Calu3 (cell line): ENCODE measurements at regions not wholly inside any gene's neighbourhood (a gene's known extent, or its start where the extent isn't known, plus 50 kb on each side); places are given as distances from the start of the nearest gene placed in this dataset.

Experiments
- BruUV-seq: library from RNA; stranded (reverse); fragments of 400-500 nt; replicated peaks from 2 replicates; lab custom pipeline; 2021; lab: Mats Ljungman, UMichigan
- CTCF ChIA-PET: fragments of 300-600 bp; sonication (Branson Sonifier 250); formaldehyde crosslinking; loops from one replicate; lab custom pipeline; 2022; ENCODE audit warnings: antibody characterized with exemption; lab: Charles Lee
- DNase-seq: peaks from one replicate; pipeline ENCODE4 v3.0.0; 2022
- H3K27ac Mint-ChIP-seq: one replicate; pipeline ENCODE4 v1.8.0; 2022; ENCODE audit warnings: mixed read lengths; ENCODE audit not compliant: unreplicated experiment
- H3K27me3 Mint-ChIP-seq: one replicate; pipeline ENCODE4 v1.8.0; 2022; ENCODE audit warnings: mixed read lengths; ENCODE audit not compliant: unreplicated experiment
- H3K36me3 Mint-ChIP-seq: one replicate; pipeline ENCODE4 v1.8.0; 2022; ENCODE audit warnings: mild to moderate bottlenecking, moderate library complexity, mixed read lengths; ENCODE audit not compliant: insufficient read depth, unreplicated experiment
- H3K4me1 Mint-ChIP-seq: one replicate; pipeline ENCODE4 v1.8.0; 2022; ENCODE audit warnings: mild to moderate bottlenecking, low read depth, mixed read lengths; ENCODE audit not compliant: unreplicated experiment
- H3K4me3 Mint-ChIP-seq: one replicate; pipeline ENCODE4 v1.8.0; 2022; ENCODE audit warnings: mild to moderate bottlenecking, low read depth, moderate library complexity, mixed read lengths; ENCODE audit not compliant: unreplicated experiment
- H3K9me3 Mint-ChIP-seq: one replicate; pipeline ENCODE4 v1.8.0; 2022; ENCODE audit warnings: low read depth, mixed read lengths; ENCODE audit not compliant: unreplicated experiment
- CTCF ChIP-seq: fragments of 200-600 bp; IDR thresholded peaks from one replicate; pipeline ENCODE4 v1.8.0; 2022; ENCODE audit warnings: antibody characterized with exemption; ENCODE audit not compliant: unreplicated experiment
- intact Hi-C: fragments of 100-400 bp; cut with micrococcal nuclease; formaldehyde crosslinking; loops from one replicate; pipeline ENCODE4 v1.10.0; 2022; ENCODE audit not compliant: unreplicated experiment

GRCh38 chr1:214228976-214229375 lies 52.0 kb upstream of the SMYD2 start:
- no peak overlapping the region for H3K4me3 Mint-ChIP-seq

GRCh38 chr1:214229736-214230135 lies 51.2 kb upstream of the SMYD2 start:
- no peak for TF ChIP-seq CTCF
- DNase-seq, result no peak
- BruUV-seq, result no TSS peak
- H3K27ac Mint-ChIP-seq, result no peak overlapping the region
- no peak overlapping the region for H3K4me3 Mint-ChIP-seq
- no peaks in the 10 kb centered on the region for H3K9me3 Mint-ChIP-seq
- peaks cover 29% of the 10 kb centered on the region for H3K27me3 Mint-ChIP-seq
- no peaks in the 10 kb centered on the region for H3K36me3 Mint-ChIP-seq
- H3K4me1 Mint-ChIP-seq, result peaks cover 4% of the 10 kb centered on the region
- intact Hi-C loops, result no loop called here
- CTCF ChIA-PET, result interaction anchor here (0.6 kb wide), 1 partner anchor 1020 kb away, joined by 3 read pairs; no protein-coding TSS in a partner anchor

More at GRCh38 chr1:214228976-214229375, 52.0 kb upstream of the SMYD2 start:
- Mint-ChIP-seq H3K36me3 (no peaks in the 10 kb centered on the region), H3K9me3 (no peaks in the 10 kb centered on the region), H3K4me1 (peaks cover 9% of the 10 kb centered on the region), H3K27ac (no peak overlapping the region), H3K27me3 (peaks cover 31% of the 10 kb centered on the region)
- CTCF ChIA-PET, result interaction anchor here (0.6 kb wide), 1 partner anchor 1021 kb away, joined by 3 read pairs; no protein-coding TSS in a partner anchor
- intact Hi-C loops, result no loop called here
- no TSS peak for BruUV-seq
- no peak for TF ChIP-seq CTCF
- DNase-seq, result no peak
